GM12891 (cell line): ENCODE measurements at regions not wholly inside any gene's neighbourhood (a gene's known extent, or its start where the extent isn't known, plus 50 kb on each side); places are given as distances from the start of the nearest gene placed in this dataset.

Experiments used
- POLR2A ChIP-seq: IDR thresholded peaks from 2 replicates; pipeline ENCODE4 v1.6.1; 2011; ENCODE audit warnings: low read depth, low read length, control low read depth
- POLR2AphosphoS5 ChIP-seq: IDR thresholded peaks from 2 replicates; pipeline ENCODE4 v1.6.1; 2011; ENCODE audit warnings: low read depth, low read length, control low read depth
- SPI1 ChIP-seq: IDR thresholded peaks from 2 replicates; pipeline ENCODE4 v1.6.1; 2011; ENCODE audit warnings: low read depth, low read length, control low read depth
- TAF1 ChIP-seq: IDR thresholded peaks from 2 replicates; pipeline ENCODE4 v1.6.1; 2011; ENCODE audit warnings: low read depth, low read length, control low read depth

GRCh38 chr14:43175896-43176295 is 1331.2 kb downstream of the FSCB start:
- no peak for TF ChIP-seq POLR2A
- TF ChIP-seq SPI1: no peak
- TF ChIP-seq POLR2AphosphoS5: no peak
- TF ChIP-seq TAF1: no peak
